Liver (tissue), 7 donors: ENCODE measurements at regions not wholly inside any gene's neighbourhood (a gene's known extent, or its start where the extent isn't known, plus 50 kb on each side); places are given as distances from the start of the nearest gene placed in this dataset.

Experiments
- DNase-seq: peaks from one replicate; pipeline ENCODE4 v3.0.0-alpha.2; 2017; ENCODE audit warnings: low spot score
- H3K27ac ChIP-seq, 2 donors: one replicate each; pipeline ENCODE4 v1.7.0; 2013; ENCODE audit warnings: inconsistent platforms in 2 of 2, low read length in 2 of 2, control low read depth in 1 of 2, low read depth in 1 of 2, mild to moderate bottlenecking in 1 of 2
- H3K27me3 ChIP-seq, 4 donors: one replicate each; pipeline versions ENCODE4 v1.6.1 to v1.7.0; 2013; ENCODE audit warnings: low read length in 3 of 4, inconsistent platforms in 1 of 4, mild to moderate bottlenecking in 1 of 4, moderate library complexity in 1 of 4; ENCODE audit not compliant: control insufficient read depth in 4 of 4, insufficient read depth in 4 of 4
- H3K36me3 ChIP-seq, 4 donors: one replicate each; pipeline versions ENCODE4 v1.6.1 to v1.7.0; 2013; ENCODE audit warnings: low read length in 3 of 4, mild to moderate bottlenecking in 3 of 4, low read depth in 1 of 4, moderate library complexity in 1 of 4; ENCODE audit not compliant: control insufficient read depth in 4 of 4, insufficient read depth in 3 of 4
- H3K4me1 ChIP-seq, 4 donors: one replicate each; pipeline versions ENCODE4 v1.6.1 to v1.7.0; 2013; ENCODE audit warnings: low read length in 3 of 4, mild to moderate bottlenecking in 3 of 4, moderate library complexity in 1 of 4; ENCODE audit not compliant: control insufficient read depth in 4 of 4, insufficient read depth in 4 of 4
- H3K4me3 ChIP-seq, 3 donors: one replicate each; pipeline versions ENCODE4 v1.6.1 to v1.7.0; 2013; ENCODE audit warnings: low read length in 3 of 3, control low read depth in 1 of 3, low read depth in 1 of 3, mild to moderate bottlenecking in 1 of 3
- H3K9ac ChIP-seq, 2 donors: one replicate each; pipeline ENCODE4 v1.7.0; 2013; ENCODE audit warnings: low read length in 2 of 2, mild to moderate bottlenecking in 2 of 2, moderate library complexity in 2 of 2, control low read depth in 1 of 2, low read depth in 1 of 2
- H3K9me3 ChIP-seq, 4 donors: one replicate each; pipeline versions ENCODE4 v1.6.1 to v1.7.0; 2013; ENCODE audit warnings: low read length in 3 of 4; ENCODE audit not compliant: control insufficient read depth in 4 of 4
- EGR1 ChIP-seq, 2 donors: IDR thresholded peaks; 2 replicates each; pipeline ENCODE4 v1.6.1; 2016 to 2018; ENCODE audit warnings: antibody characterized with exemption in 2 of 2, low read depth in 2 of 2
- GABPA ChIP-seq, 2 donors: IDR thresholded peaks in 1 of 2; conservative IDR thresholded peaks in 1 of 2; 2 replicates each; pipeline ENCODE4 v1.6.1; 2016; ENCODE audit warnings: antibody characterized with exemption in 2 of 2, mild to moderate bottlenecking in 1 of 2, moderate library complexity in 1 of 2
- RAD21 ChIP-seq, 2 donors: IDR thresholded peaks; 2 replicates each; pipeline ENCODE4 v1.6.1; 2016; ENCODE audit warnings: antibody characterized with exemption in 2 of 2, mild to moderate bottlenecking in 2 of 2
- TAF1 ChIP-seq: conservative IDR thresholded peaks from 2 replicates; pipeline ENCODE4 v1.6.1; 2016; ENCODE audit warnings: antibody characterized with exemption, mild to moderate bottlenecking
- WGBS: extraction: QIAGEN DNeasy Blood & Tissue Kit; methylation state at CpG from one replicate; pipeline ENCODE4 v1.1.7; 2013; 5-methylcytosine and 5-hydroxymethylcytosine counted together
- TF ChIP-seq, protein P1 (sequence below): IDR thresholded peaks from 2 replicates; pipeline ENCODE4 v1.6.1; 2016; ENCODE audit warnings: antibody characterized with exemption, mild to moderate bottlenecking
- TF ChIP-seq, protein P2 (sequence below): IDR thresholded peaks from 2 replicates; pipeline ENCODE4 v1.6.1; 2016; ENCODE audit warnings: antibody characterized with exemption
- donor health status: healthy.
- donor health status: healthy.
- donor health status: healthy.
- donor health status: healthy.

DNA sequence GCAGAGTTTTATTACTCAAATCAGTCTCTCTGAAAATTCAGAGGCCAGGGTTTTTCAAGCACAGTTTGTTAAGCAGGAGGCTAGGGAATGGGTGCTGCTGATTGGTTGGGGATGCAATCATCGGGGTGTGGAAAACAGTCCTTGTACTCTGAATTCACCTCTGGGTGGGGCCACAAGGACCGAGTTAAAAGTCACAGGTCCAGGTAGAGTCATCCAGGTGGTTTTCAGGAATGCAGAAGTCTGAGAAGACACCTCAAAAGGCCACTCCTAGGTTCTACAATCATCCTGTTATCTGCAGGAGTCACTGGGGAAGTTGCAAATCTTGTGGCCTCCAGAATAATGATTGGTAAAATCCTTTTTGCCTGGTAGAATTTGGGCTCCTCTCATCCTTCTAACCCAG lies 371.2 kb upstream of the SULF2 start (continued):
- TF ChIP-seq, protein P1, sequence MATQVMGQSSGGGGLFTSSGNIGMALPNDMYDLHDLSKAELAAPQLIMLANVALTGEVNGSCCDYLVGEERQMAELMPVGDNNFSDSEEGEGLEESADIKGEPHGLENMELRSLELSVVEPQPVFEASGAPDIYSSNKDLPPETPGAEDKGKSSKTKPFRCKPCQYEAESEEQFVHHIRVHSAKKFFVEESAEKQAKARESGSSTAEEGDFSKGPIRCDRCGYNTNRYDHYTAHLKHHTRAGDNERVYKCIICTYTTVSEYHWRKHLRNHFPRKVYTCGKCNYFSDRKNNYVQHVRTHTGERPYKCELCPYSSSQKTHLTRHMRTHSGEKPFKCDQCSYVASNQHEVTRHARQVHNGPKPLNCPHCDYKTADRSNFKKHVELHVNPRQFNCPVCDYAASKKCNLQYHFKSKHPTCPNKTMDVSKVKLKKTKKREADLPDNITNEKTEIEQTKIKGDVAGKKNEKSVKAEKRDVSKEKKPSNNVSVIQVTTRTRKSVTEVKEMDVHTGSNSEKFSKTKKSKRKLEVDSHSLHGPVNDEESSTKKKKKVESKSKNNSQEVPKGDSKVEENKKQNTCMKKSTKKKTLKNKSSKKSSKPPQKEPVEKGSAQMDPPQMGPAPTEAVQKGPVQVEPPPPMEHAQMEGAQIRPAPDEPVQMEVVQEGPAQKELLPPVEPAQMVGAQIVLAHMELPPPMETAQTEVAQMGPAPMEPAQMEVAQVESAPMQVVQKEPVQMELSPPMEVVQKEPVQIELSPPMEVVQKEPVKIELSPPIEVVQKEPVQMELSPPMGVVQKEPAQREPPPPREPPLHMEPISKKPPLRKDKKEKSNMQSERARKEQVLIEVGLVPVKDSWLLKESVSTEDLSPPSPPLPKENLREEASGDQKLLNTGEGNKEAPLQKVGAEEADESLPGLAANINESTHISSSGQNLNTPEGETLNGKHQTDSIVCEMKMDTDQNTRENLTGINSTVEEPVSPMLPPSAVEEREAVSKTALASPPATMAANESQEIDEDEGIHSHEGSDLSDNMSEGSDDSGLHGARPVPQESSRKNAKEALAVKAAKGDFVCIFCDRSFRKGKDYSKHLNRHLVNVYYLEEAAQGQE, result no peak

DNA sequence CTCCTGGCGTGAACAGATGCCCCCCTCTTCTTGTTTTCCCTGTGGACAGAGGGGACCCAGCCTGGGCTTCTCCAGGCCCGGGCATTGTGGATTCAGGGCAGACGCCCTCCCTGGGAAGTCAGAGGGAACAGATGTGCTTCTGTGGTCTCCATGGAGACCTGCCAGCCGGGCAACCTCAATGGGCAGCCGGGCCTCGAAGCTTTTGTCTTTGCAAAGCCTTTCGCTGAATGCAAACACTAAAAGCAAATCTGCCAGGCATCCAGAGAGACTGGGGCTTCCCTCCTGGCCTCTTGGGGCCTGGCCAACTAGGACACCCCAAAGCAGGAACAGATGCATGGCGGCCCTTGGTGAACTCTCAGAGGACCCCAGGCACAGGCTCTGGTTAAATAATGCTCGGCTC lies 370.0 kb upstream of the SULF2 start:
- 86% methylated on average over 9 of the region's 9 CpGs for WGBS
- Histone ChIP-seq H3K27me3 (no peaks in the 10 kb centered on the region), H3K36me3 (no peaks in the 10 kb centered on the region), H3K4me1 (no peaks in the 10 kb centered on the region), H3K4me3 (no peak overlapping the region), H3K9ac (no peak overlapping the region), H3K9me3 (peaks cover 0 to 8% (median 5%) of the 10 kb centered on the region in 4 donors), H3K27ac (no peak overlapping the region)
- TF ChIP-seq RAD21 (IDR thresholded peaks at IDR 0.05), result no peak
- TF ChIP-seq, protein P2, sequence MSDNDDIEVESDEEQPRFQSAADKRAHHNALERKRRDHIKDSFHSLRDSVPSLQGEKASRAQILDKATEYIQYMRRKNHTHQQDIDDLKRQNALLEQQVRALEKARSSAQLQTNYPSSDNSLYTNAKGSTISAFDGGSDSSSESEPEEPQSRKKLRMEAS, result no peak
- DNase-seq, result no peak

DNA sequence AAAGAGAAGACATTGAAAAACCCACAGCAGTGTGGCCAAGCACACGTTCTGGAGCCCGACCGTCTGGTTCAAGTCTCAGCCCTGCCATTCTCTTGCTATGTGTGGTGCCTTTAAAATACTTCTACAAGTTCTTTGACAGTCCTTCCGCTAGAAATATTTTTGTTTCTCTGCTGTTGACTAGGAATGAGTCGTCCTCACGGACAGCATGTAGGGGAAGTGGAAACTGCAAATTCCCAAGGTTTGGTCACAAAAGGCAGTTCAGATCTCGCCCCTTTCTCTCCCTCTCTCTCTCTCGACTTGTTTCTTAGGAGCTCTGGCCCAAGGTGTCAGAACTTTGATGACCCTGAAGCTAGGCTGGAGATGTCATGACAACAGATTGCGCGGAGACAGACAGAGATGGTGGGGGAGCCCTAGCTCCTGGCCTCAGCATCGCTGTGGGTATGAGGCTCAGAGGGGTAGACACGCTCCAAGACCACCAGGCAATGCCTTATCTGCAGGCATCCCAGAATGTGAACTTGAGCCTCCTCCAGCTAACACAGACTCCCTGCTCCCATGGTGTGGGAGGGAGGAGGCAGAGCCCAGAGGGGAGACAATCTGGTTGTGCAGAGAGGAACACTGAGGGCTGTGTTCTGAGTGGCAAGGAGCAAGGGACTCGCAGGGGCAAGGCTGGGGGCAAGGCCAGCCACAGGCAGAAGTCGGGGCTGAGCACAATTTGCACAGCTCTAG lies 368.9 kb upstream of the SULF2 start:
- no peaks in the 10 kb centered on the region for H3K36me3 ChIP-seq
- H3K4me3 ChIP-seq, result no peak overlapping the region
- H3K27ac ChIP-seq, result no peak overlapping the region
- TF ChIP-seq, protein P1, result no peak
- TF ChIP-seq EGR1 (IDR thresholded peaks at IDR 0.05; ENCODE audit: low read depth in 2 of 2), result no peak
- no peak for TF ChIP-seq TAF1
- no peak for TF ChIP-seq GABPA (IDR thresholded peaks at IDR 0.05 in 1 of 2, conservative IDR thresholded peaks at IDR 0.05 in 1 of 2)
- TF ChIP-seq, protein P2, result no peak
- WGBS, result 74% methylated on average over 14 of the region's 14 CpGs
- H3K9me3 ChIP-seq, result peaks cover 0 to 8% (median 5%) of the 10 kb centered on the region in 4 donors
- H3K27me3 ChIP-seq, result no peaks in the 10 kb centered on the region
- H3K4me1 ChIP-seq, result no peaks in the 10 kb centered on the region
- no peak overlapping the region for H3K9ac ChIP-seq
- DNase-seq, result no peak
